Prostate gland (tissue), 2 donors: ENCODE measurements at regions not wholly inside any gene's neighbourhood (a gene's known extent, or its start where the extent isn't known, plus 50 kb on each side); places are given as distances from the start of the nearest gene placed in this dataset.

Source experiments
- CTCF ChIP-seq, 4 experiments: fragments of 200-600 bp in 2 of 4; fragments of 450-650 bp in 2 of 4; sonication (generic) in 2 of 4; IDR thresholded peaks; 1 replicate in 3 of 4; 2 replicates in 1 of 4; pipeline ENCODE4 v1.5.1; 2016 to 2019; ENCODE audit warnings: antibody characterized with exemption in 4 of 4, mild to moderate bottlenecking in 2 of 4, moderate library complexity in 2 of 4
- POLR2AphosphoS5 ChIP-seq: sonication (generic); formaldehyde crosslinking; IDR thresholded peaks from one replicate; pipeline ENCODE4 v1.6.1; 2017; ENCODE audit warnings: antibody characterized with exemption

GRCh38 chr12:25320123-25321006 lies 69.6 kb upstream of the KRAS start:
- TF ChIP-seq CTCF (IDR thresholded peaks at IDR 0.05) (no peak), POLR2AphosphoS5 (no peak)
